K562 (cell line): ENCODE measurements at regions not wholly inside any gene's neighbourhood (a gene's known extent, or its start where the extent isn't known, plus 50 kb on each side); places are given as distances from the start of the nearest gene placed in this dataset. TPM values are rescaled to one million over a fixed set of nuclear protein-coding genes. Genes with fewer than 3 reads are reported as not detected.

Experiments used
- ATAC-seq: fragments of 200-7000 bp; cut with Tn5 transposase; 3 replicates; pipeline ENCODE4 v1.9.1; 2020; ENCODE audit warnings: moderate library complexity
- BruUV-seq: library from RNA; stranded (reverse); fragments of 400-500 nt; replicated peaks from 2 replicates; lab custom pipeline; 2021; lab: Mats Ljungman, UMichigan
- CTCF ChIA-PET: fragments of 300-600 bp; formaldehyde crosslinking; extraction: SDS; loops from one replicate; lab custom pipeline; 2021; ENCODE audit warnings: low intra/inter-chr PET ratio; lab: Yijun Ruan, JAX
- POLR2A ChIA-PET: fragments of 300-600, 350-650 bp; sonication (Branson Sonifier 250); formaldehyde crosslinking; extraction: SDS; loops from one replicate; lab custom pipeline; 2021; ENCODE audit warnings: antibody characterized with exemption, inconsistent platforms; lab: Yijun Ruan, JAX
- DNase-seq, 4 experiments: peaks; one replicate each; pipeline versions ENCODE4 v3.0.0 to v3.0.0-alpha.2; 2011 to 2018; ENCODE audit warnings: low spot score in 3 of 4, mixed read lengths in 3 of 4; ENCODE audit errors: extremely low read depth in 1 of 4
- FAIRE-seq: peaks from 2 replicates; lab custom pipeline; 2011; peaks lifted over from hg19 to GRCh38; lab: Jason Lieb, UNC
- H2AFZ ChIP-seq: 2 replicates; pipeline ENCODE4 v1.6.0; 2011; ENCODE audit warnings: low read depth, low read length, control low read depth, inconsistent platforms
- H3K27ac ChIP-seq: fragments of 200-600 bp; 3 replicates; pipeline ENCODE4 v1.8.0; 2011; ENCODE audit warnings: low read depth, mild to moderate bottlenecking, control low read depth, inconsistent platforms, low read length, moderate library complexity, mixed read lengths; ENCODE audit errors: extremely low read depth
- H3K27me3 ChIP-seq, 2 experiments: fragments of 300-600 bp in 1 of 2; 2 replicates in 1 of 2; 3 replicates in 1 of 2; pipeline versions ENCODE4 v1.6.0 to v1.8.0; 2011; ENCODE audit warnings: inconsistent platforms in 2 of 2, low read length in 2 of 2, mild to moderate bottlenecking in 1 of 2, mixed read lengths in 1 of 2, moderate library complexity in 1 of 2; ENCODE audit not compliant: control insufficient read depth in 2 of 2, insufficient read depth in 2 of 2
- H3K36me3 ChIP-seq: fragments of 300-600 bp; 3 replicates; pipeline ENCODE4 v1.8.0; 2011; ENCODE audit warnings: mild to moderate bottlenecking, low read length, inconsistent platforms; ENCODE audit not compliant: control insufficient read depth, insufficient read depth
- H3K4me1 ChIP-seq, 2 experiments: fragments of 200-600 bp in 1 of 2; replicated peaks in 1 of 2; 2 replicates in 1 of 2; 3 replicates in 1 of 2; pipeline versions ENCODE4 v1.5.1 to v1.8.0; 2011; ENCODE audit warnings: inconsistent platforms in 2 of 2, low read length in 2 of 2, mild to moderate bottlenecking in 1 of 2, mixed read lengths in 1 of 2, moderate library complexity in 1 of 2; ENCODE audit not compliant: control insufficient read depth in 2 of 2, insufficient read depth in 2 of 2
- H3K4me2 ChIP-seq: 2 replicates; pipeline ENCODE4 v1.6.1; 2011; ENCODE audit warnings: low read length, control low read depth, inconsistent platforms, mixed read lengths; ENCODE audit not compliant: insufficient read depth
- H3K4me3 ChIP-seq: fragments of 200-600 bp; sonication (generic), shearing (Covaris generic); 2 replicates; pipeline ENCODE4 v1.5.1; 2016; ENCODE audit warnings: control low read depth, inconsistent platforms
- H3K79me2 ChIP-seq: fragments of 200-600 bp; 3 replicates; pipeline ENCODE4 v1.8.0; 2011; ENCODE audit warnings: low read length, inconsistent platforms; ENCODE audit not compliant: control insufficient read depth, insufficient read depth
- H3K9ac ChIP-seq, 2 experiments: 2 replicates each; pipeline versions ENCODE4 v1.6.0 to v1.6.1; 2011; ENCODE audit warnings: low read depth in 2 of 2, low read length in 2 of 2, control low read depth in 1 of 2, inconsistent platforms in 1 of 2, mild to moderate bottlenecking in 1 of 2, mixed read lengths in 1 of 2; ENCODE audit not compliant: insufficient read depth in 1 of 2
- H3K9me1 ChIP-seq: one replicate; pipeline ENCODE4 v1.6.0; 2011; ENCODE audit warnings: inconsistent platforms, mild to moderate bottlenecking, low read length, moderate library complexity; ENCODE audit not compliant: control insufficient read depth, insufficient read depth
- H3K9me3 ChIP-seq: replicated peaks from 2 replicates; pipeline ENCODE4 v1.5.1; 2011; ENCODE audit warnings: low read depth, low read length, inconsistent platforms; ENCODE audit not compliant: control insufficient read depth, insufficient read depth
- H4K20me1 ChIP-seq: replicated peaks from 2 replicates; pipeline ENCODE4 v1.6.1; 2011; ENCODE audit warnings: low read length, inconsistent platforms, mixed read lengths; ENCODE audit not compliant: control insufficient read depth, insufficient read depth
- TBL1XR1 ChIP-seq, 2 experiments: IDR thresholded peaks; 2 replicates each; pipeline ENCODE4 v1.6.1; 2012; ENCODE audit warnings: improper control_type of control experiment in 2 of 2, low read length in 2 of 2, mild to moderate bottlenecking in 1 of 2
- ZNF263 ChIP-seq: sonication (generic); formaldehyde crosslinking; IDR thresholded peaks from 2 replicates; pipeline ENCODE4 v1.8.0; 2022; ENCODE audit warnings: mild to moderate bottlenecking, missing genetic modification reagents, borderline replicate concordance
- WGBS: fragments of 100-300 bp; shearing (Covaris generic); methylation state at CpG from one replicate; pipeline ENCODE4 v1.1.6; 2016; ENCODE audit warnings: low coverage, mixed read lengths; ENCODE audit not compliant: insufficient coverage; ENCODE audit errors: missing lambda C conversion rate; 5-methylcytosine and 5-hydroxymethylcytosine counted together
- in situ Hi-C: fragments of 300-500 bp; cut with MboI; formaldehyde crosslinking; loops from 4 replicates; pipeline ENCODE4 v1.15.0; 2018; ENCODE audit warnings: inconsistent platforms, mixed read lengths
- intact Hi-C: fragments of 100-400 bp; cut with micrococcal nuclease; formaldehyde crosslinking; loops from 2 replicates; pipeline ENCODE4 v1.14.2; 2022
- small RNA-seq: library from RNA; depleted of rRNA; stranded (forward); fragments of <200 nt; gene quantifications from one replicate; pipeline ENCODE3, GENCODE V24; 2014

DNA sequence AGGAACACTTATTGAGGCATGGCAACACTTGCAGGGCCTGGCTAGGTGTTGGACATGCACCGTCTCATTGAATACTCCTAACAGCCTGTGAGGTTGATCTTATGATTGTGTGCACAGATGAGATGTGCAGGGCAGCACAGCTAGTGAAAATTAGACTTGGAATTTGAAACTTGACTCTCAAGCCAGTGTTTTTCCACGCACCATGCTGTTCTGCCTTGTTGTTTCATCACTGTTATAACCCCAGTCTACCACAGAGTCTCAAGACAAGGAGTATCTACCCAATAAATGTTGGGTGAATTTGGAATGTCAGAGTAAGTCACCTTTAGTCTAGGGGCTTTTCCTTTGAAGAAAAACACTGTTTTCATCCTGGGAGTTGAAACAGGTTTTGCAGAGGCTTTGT is 55.8 kb upstream of the LRIG3 start:
- Histone ChIP-seq H3K4me2 (no peak overlapping the region), H3K9me1 (no peaks in the 10 kb centered on the region), H3K4me3 (no peak overlapping the region), H3K9ac (no peak overlapping the region), H3K27ac (no peak overlapping the region), H3K9me3 (no peaks in the 10 kb centered on the region), H4K20me1 (no peaks in the 10 kb centered on the region), H3K36me3 (no peaks in the 10 kb centered on the region), H2AFZ (no peak overlapping the region), H3K27me3 (no peaks in the 10 kb centered on the region), H3K79me2 (no peaks in the 10 kb centered on the region), H3K4me1 (no peaks in the 10 kb centered on the region)
- in situ Hi-C loops: no loop called here
- DNase-seq (no peak), ATAC-seq (no peak), FAIRE-seq (no peak)
- 0% methylated on average over 2 of the region's 2 CpGs for WGBS
- POLR2A ChIA-PET: no interaction called here
- TF ChIP-seq TBL1XR1 (IDR thresholded peaks at IDR 0.05; ENCODE audit: low read length in 2 of 2) (no peak), ZNF263 (CRISPR knock-in tag) (no peak)
- no TSS peak for BruUV-seq
- intact Hi-C loops: no loop called here
- CTCF ChIA-PET: no interaction called here

Small RNA genes lying in the stretch of these regions (small RNA-seq; reads per million reads assigned to genes)
- not detected for gene RNU6-279P
- not detected for gene RNU6-871P
